Left cardiac atrium (tissue), 4 donors: ENCODE measurements at regions not wholly inside any gene's neighbourhood (a gene's known extent, or its start where the extent isn't known, plus 50 kb on each side); places are given as distances from the start of the nearest gene placed in this dataset.

ENCODE experiments used
- ATAC-seq, 2 donors: fragments of 200-7000 bp; cut with Tn5 transposase; one replicate each; pipeline ENCODE4 v1.9.1; 2020; ENCODE audit warnings: mild to moderate bottlenecking in 2 of 2, moderate library complexity in 2 of 2
- DNase-seq: peaks from one replicate; pipeline ENCODE4 v3.0.0-alpha.2; 2020
- intact Hi-C, 2 donors: fragments of 100-400 bp; cut with DNase I; formaldehyde crosslinking; loops; one replicate each; pipeline versions ENCODE4 v1.14.1 to v1.15.1; 2022 to 2023
- donor health status: DM: no; HTN: yes; CAD: no.
- donor health status: DM: no; HTN: yes; CAD: no; lungs with severe emphysema.
- donor health status: DM: yes; HTN: yes; CAD: no.
- donor health status: Dilated cardiomyopathy.

- no peak for ATAC-seq
- intact Hi-C loops = no loop called here
- DNase-seq = no peak
These were observed 130.9 kb upstream of the PMEPA1 start for GRCh38 chr20:57840504-57841296.

- intact Hi-C loops = no loop called here
- DNase-seq (no peak), ATAC-seq (peak in 1 of 2 donors; percentile 59)
These were observed 130.3 kb upstream of the PMEPA1 start for GRCh38 chr20:57840066-57840465.

- intact Hi-C loops = no loop called here
- peak in 1 of 2 donors; percentile 52 for ATAC-seq
- DNase-seq = no peak
These were observed 128.9 kb upstream of the PMEPA1 start for GRCh38 chr20:57838670-57839151.

- no peak for ATAC-seq
- intact Hi-C loops = no loop called here
- no peak for DNase-seq
These were observed 127.6 kb upstream of the PMEPA1 start for GRCh38 chr20:57837208-57838035.

GRCh38 chr20:57835588-57836455 lies 126.0 kb upstream of the PMEPA1 start:
- ATAC-seq (no peak), DNase-seq (no peak)
- intact Hi-C loops = no loop called here

- ATAC-seq (no peak), DNase-seq (no peak)
- intact Hi-C loops = no loop called here
These were observed 125.2 kb upstream of the PMEPA1 start for GRCh38 chr20:57835074-57835452.

- intact Hi-C loops = no loop called here
- no peak for ATAC-seq
- DNase-seq = no peak
These were observed 124.7 kb upstream of the PMEPA1 start for GRCh38 chr20:57834306-57835073.

GRCh38 chr20:57831993-57832585 lies 122.3 kb upstream of the PMEPA1 start:
- DNase-seq (no peak), ATAC-seq (no peak)
- intact Hi-C loops = no loop called here

GRCh38 chr20:57831326-57831992 lies 121.6 kb upstream of the PMEPA1 start:
- intact Hi-C loops = no loop called here
- no peak for DNase-seq
- peak; percentile 40 to 56 for ATAC-seq

GRCh38 chr20:57830515-57830895 lies 120.7 kb upstream of the PMEPA1 start:
- DNase-seq = no peak
- intact Hi-C loops = no loop called here
- no peak for ATAC-seq

GRCh38 chr20:57829805-57830514 lies 120.1 kb upstream of the PMEPA1 start:
- intact Hi-C loops = no loop called here
- DNase-seq = no peak

GRCh38 chr20:57829336-57829735 lies 119.5 kb upstream of the PMEPA1 start:
- no peak for DNase-seq
- no peak for ATAC-seq

More at GRCh38 chr20:57829805-57830514, 120.1 kb upstream of the PMEPA1 start:
- no peak for ATAC-seq

GRCh38 chr20:57828696-57829095 lies 118.9 kb upstream of the PMEPA1 start:
- DNase-seq = no peak
- no peak for ATAC-seq
- intact Hi-C loops = no loop called here

More at GRCh38 chr20:57829336-57829735, 119.5 kb upstream of the PMEPA1 start:
- intact Hi-C loops = no loop called here

GRCh38 chr20:57826666-57827287 lies 117.0 kb upstream of the PMEPA1 start:
- ATAC-seq = no peak
- no peak for DNase-seq
- intact Hi-C loops = no loop called here

- no peak for ATAC-seq
- DNase-seq = no peak
- intact Hi-C loops = no loop called here
These were observed 115.1 kb upstream of the PMEPA1 start for GRCh38 chr20:57824909-57825308.

GRCh38 chr20:57821935-57822334 lies 112.1 kb upstream of the PMEPA1 start:
- DNase-seq (no peak), ATAC-seq (no peak)
- intact Hi-C loops = no loop called here
